PC-3 (cell line): ENCODE measurements at regions not wholly inside any gene's neighbourhood (a gene's known extent, or its start where the extent isn't known, plus 50 kb on each side); places are given as distances from the start of the nearest gene placed in this dataset.

Source experiments
- ATAC-seq: fragments of 200-7000 bp; cut with Tn5 transposase; 2 replicates; pipeline ENCODE4 v1.9.1; 2020; ENCODE audit warnings: mild to moderate bottlenecking, moderate library complexity
- BruUV-seq: library from RNA; stranded (reverse); fragments of 400-500 nt; replicated peaks from 2 replicates; lab custom pipeline; 2021; lab: Mats Ljungman, UMichigan
- CTCF ChIA-PET: fragments of 300-600 bp; sonication (Branson Sonifier 250); formaldehyde crosslinking; loops from one replicate; lab custom pipeline; 2022; ENCODE audit warnings: antibody characterized with exemption; lab: Charles Lee
- POLR2A ChIA-PET: fragments of 300-600 bp; sonication (Branson Sonifier 250); formaldehyde crosslinking; loops from one replicate; lab custom pipeline; 2022; ENCODE audit warnings: antibody characterized with exemption; ENCODE audit not compliant: unreplicated experiment; lab: Charles Lee
- DNase-seq: peaks from one replicate; pipeline ENCODE4 v3.0.0-alpha.2; 2015
- H2AFZ ChIP-seq: fragments of 300-600 bp; sonication (generic); 2 replicates; pipeline ENCODE4 v1.6.0; 2016; ENCODE audit warnings: antibody characterized with exemption, low read length
- H3F3A ChIP-seq: fragments of 300-600 bp; sonication (generic); one replicate; pipeline ENCODE4 v1.6.0; 2017; ENCODE audit warnings: antibody characterized with exemption, low read length, control low read depth, mild to moderate bottlenecking; ENCODE audit not compliant: unreplicated experiment
- H3K27ac ChIP-seq: fragments of 300-600 bp; sonication (generic); 2 replicates; pipeline ENCODE4 v1.5.1; 2016; ENCODE audit warnings: mild to moderate bottlenecking, low read length
- H3K27me3 ChIP-seq: fragments of 300-600 bp; sonication (generic); 2 replicates; pipeline ENCODE4 v1.6.1; 2016; ENCODE audit warnings: low read length, mixed read lengths
- H3K36me3 ChIP-seq: fragments of 300-600 bp; sonication (generic); 2 replicates; pipeline ENCODE4 v1.6.1; 2016; ENCODE audit warnings: low read depth, mixed run types, low read length, mixed read lengths
- H3K4me1 ChIP-seq: fragments of 300-600 bp; sonication (generic); 2 replicates; pipeline ENCODE4 v1.5.1; 2016; ENCODE audit warnings: low read length; ENCODE audit not compliant: insufficient read depth
- H3K4me2 ChIP-seq: fragments of 300-600 bp; sonication (generic); 2 replicates; pipeline ENCODE4 v1.6.0; 2016; ENCODE audit warnings: low read length
- H3K4me3 ChIP-seq: fragments of 300-600 bp; sonication (generic); 2 replicates; pipeline ENCODE4 v1.5.1; 2016; ENCODE audit warnings: mild to moderate bottlenecking, low read length, mixed read lengths
- H3K79me2 ChIP-seq: fragments of 300-600 bp; sonication (generic); 2 replicates; pipeline ENCODE4 v1.6.1; 2017; ENCODE audit warnings: low read length, mixed read lengths
- H3K9ac ChIP-seq: fragments of 300-600 bp; sonication (generic); 2 replicates; pipeline ENCODE4 v1.6.0; 2016; ENCODE audit warnings: mild to moderate bottlenecking, low read length
- H3K9me2 ChIP-seq: fragments of 300-600 bp; sonication (generic); replicated peaks from 2 replicates; pipeline ENCODE4 v1.6.1; 2016; ENCODE audit warnings: mixed run types, low read length, mixed read lengths
- H3K9me3 ChIP-seq: fragments of 300-600 bp; sonication (generic); 2 replicates; pipeline ENCODE4 v1.6.1; 2016; ENCODE audit warnings: low read length, mixed read lengths
- H4K20me1 ChIP-seq: fragments of 300-600 bp; sonication (generic); 2 replicates; pipeline ENCODE4 v1.6.1; 2016; ENCODE audit warnings: low read length, mixed read lengths
- CTCF ChIP-seq: fragments of 300-600 bp; sonication (generic); conservative IDR thresholded peaks from 2 replicates; pipeline ENCODE4 v1.5.1; 2017; ENCODE audit warnings: antibody characterized with exemption, low read depth, mild to moderate bottlenecking, low read length
- EZH2 ChIP-seq: fragments of 300-600 bp; sonication (generic); IDR thresholded peaks from one replicate; pipeline ENCODE4 v1.6.1; 2017; ENCODE audit warnings: antibody characterized with exemption, mild to moderate bottlenecking, low read length; ENCODE audit not compliant: unreplicated experiment
- EZH2phosphoT487 ChIP-seq: fragments of 300-600 bp; sonication (generic); IDR thresholded peaks from 2 replicates; pipeline ENCODE4 v1.6.1; 2018; ENCODE audit warnings: mild to moderate bottlenecking, antibody characterized with exemption, low read length, borderline replicate concordance
- intact Hi-C: fragments of 100-400 bp; cut with micrococcal nuclease; formaldehyde crosslinking; loops from 2 replicates; pipeline ENCODE4 v1.9.0; 2023

GRCh38 chrX:46257451-46257879, 287.8 kb downstream of the ZNF674 start:
- no peaks in the 10 kb centered on the region for H3K27me3 ChIP-seq
- no peaks in the 10 kb centered on the region for H3K36me3 ChIP-seq
- H3K9ac ChIP-seq = no peak overlapping the region
- H3K9me3 ChIP-seq = no peaks in the 10 kb centered on the region
- ATAC-seq (no peak), DNase-seq (peak; percentile 69)
- peak overlapping the region; percentile 66 for H3K27ac ChIP-seq
- CTCF ChIA-PET = no interaction called here
- POLR2A ChIA-PET = interaction anchor here (0.7 kb wide), 1 partner anchor 742 kb away, joined by 7 read pairs; no protein-coding TSS in a partner anchor
- intact Hi-C loops = no loop called here
- H3K4me1 ChIP-seq = peaks cover 35% of the 10 kb centered on the region
- no peak overlapping the region for H3K4me2 ChIP-seq
- no peaks in the 10 kb centered on the region for H3K79me2 ChIP-seq
- H3K4me3 ChIP-seq = no peak overlapping the region
- no peaks in the 10 kb centered on the region for H3F3A ChIP-seq
- no peaks in the 10 kb centered on the region for H3K9me2 ChIP-seq
- no peak for TF ChIP-seq EZH2
- TF ChIP-seq EZH2phosphoT487 = no peak
- no peak for TF ChIP-seq CTCF
- no peaks in the 10 kb centered on the region for H4K20me1 ChIP-seq
- no TSS peak for BruUV-seq
- H2AFZ ChIP-seq = no peak overlapping the region

- BruUV-seq = no TSS peak
- H3K27me3 ChIP-seq = no peaks in the 10 kb centered on the region
- H3K4me3 ChIP-seq = no peak overlapping the region
- no peak for TF ChIP-seq EZH2phosphoT487
- TF ChIP-seq EZH2 = no peak
- no peak for TF ChIP-seq CTCF
- peaks cover 29% of the 10 kb centered on the region for H3K4me1 ChIP-seq
- POLR2A ChIA-PET = no interaction called here
- H3K9me2 ChIP-seq = no peaks in the 10 kb centered on the region
- no peak overlapping the region for H2AFZ ChIP-seq
- intact Hi-C loops = no loop called here
- no peaks in the 10 kb centered on the region for H3K79me2 ChIP-seq
- no peak overlapping the region for H3K4me2 ChIP-seq
- no peaks in the 10 kb centered on the region for H3F3A ChIP-seq
- CTCF ChIA-PET = no interaction called here
- no peaks in the 10 kb centered on the region for H3K36me3 ChIP-seq
- H3K9ac ChIP-seq = no peak overlapping the region
- H4K20me1 ChIP-seq = no peaks in the 10 kb centered on the region
- H3K9me3 ChIP-seq = no peaks in the 10 kb centered on the region
- no peak for ATAC-seq
- peak overlapping the region; percentile 66 for H3K27ac ChIP-seq
- no peak for DNase-seq
Measured at GRCh38 chrX:46256875-46257274, 288.3 kb downstream of the ZNF674 start.

GRCh38 chrX:46255046-46255445, 290.2 kb downstream of the ZNF674 start:
- ChIA-PET POLR2A (no interaction called here), CTCF (interaction anchor here (0.5 kb wide), 1 partner anchor 454 kb away, joined by 3 read pairs; no protein-coding TSS in a partner anchor)
- H4K20me1 ChIP-seq = no peaks in the 10 kb centered on the region
- no peak overlapping the region for H3K4me3 ChIP-seq
- H3F3A ChIP-seq = no peaks in the 10 kb centered on the region
- H3K9ac ChIP-seq = no peak overlapping the region
- H3K79me2 ChIP-seq = no peaks in the 10 kb centered on the region
- H3K36me3 ChIP-seq = no peaks in the 10 kb centered on the region
- ATAC-seq (no peak), DNase-seq (no peak)
- intact Hi-C loops = no loop called here
- no peak overlapping the region for H2AFZ ChIP-seq
- H3K9me3 ChIP-seq = no peaks in the 10 kb centered on the region
- TF ChIP-seq CTCF (no peak), EZH2 (no peak), EZH2phosphoT487 (no peak)
- peaks cover 20% of the 10 kb centered on the region for H3K4me1 ChIP-seq
- no peak overlapping the region for H3K27ac ChIP-seq
- H3K9me2 ChIP-seq = no peaks in the 10 kb centered on the region
- no peaks in the 10 kb centered on the region for H3K27me3 ChIP-seq
- no peak overlapping the region for H3K4me2 ChIP-seq
- no TSS peak for BruUV-seq
